ENCODE measurements at regions not wholly inside any gene's neighbourhood (a gene's known extent, or its start where the extent isn't known, plus 50 kb on each side); places are given as distances from the start of the nearest gene placed in this dataset.

DNA sequence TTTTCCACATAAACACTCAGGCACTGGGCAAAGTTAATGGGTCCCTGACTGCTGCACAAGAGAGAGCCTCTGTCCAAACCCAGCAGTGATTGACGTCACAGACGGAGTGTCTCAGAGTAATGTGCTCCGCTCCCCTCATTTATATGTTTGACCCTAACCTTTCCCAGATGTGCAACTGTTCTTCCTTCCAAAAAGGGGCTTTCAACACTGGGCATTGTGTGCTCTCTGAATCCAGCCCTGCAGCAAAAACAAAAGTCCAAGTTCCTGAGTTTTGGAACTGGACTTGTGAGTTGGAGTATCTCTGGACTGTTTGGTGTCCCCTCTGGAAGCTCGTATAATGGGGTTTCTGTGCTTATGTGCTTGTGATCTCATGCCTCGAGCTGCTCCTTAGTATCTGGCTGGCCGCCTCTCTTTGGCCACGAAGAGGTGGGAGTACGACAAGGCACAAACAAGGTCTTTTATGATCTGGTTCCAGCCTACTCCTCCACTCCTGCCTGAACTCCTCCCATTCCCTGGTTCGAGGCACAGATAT lies 76.4 kb upstream of the SMIM36 start:
- TF ChIP-seq POLR2AphosphoS5 (IDR thresholded peaks at IDR 0.05; ENCODE audit: insufficient read depth, low read depth, low read length) (no peak), POLR2A (IDR thresholded peaks at IDR 0.05; ENCODE audit: low read depth, low read length) (no peak)
- TF ChIP-seq, protein P1, sequence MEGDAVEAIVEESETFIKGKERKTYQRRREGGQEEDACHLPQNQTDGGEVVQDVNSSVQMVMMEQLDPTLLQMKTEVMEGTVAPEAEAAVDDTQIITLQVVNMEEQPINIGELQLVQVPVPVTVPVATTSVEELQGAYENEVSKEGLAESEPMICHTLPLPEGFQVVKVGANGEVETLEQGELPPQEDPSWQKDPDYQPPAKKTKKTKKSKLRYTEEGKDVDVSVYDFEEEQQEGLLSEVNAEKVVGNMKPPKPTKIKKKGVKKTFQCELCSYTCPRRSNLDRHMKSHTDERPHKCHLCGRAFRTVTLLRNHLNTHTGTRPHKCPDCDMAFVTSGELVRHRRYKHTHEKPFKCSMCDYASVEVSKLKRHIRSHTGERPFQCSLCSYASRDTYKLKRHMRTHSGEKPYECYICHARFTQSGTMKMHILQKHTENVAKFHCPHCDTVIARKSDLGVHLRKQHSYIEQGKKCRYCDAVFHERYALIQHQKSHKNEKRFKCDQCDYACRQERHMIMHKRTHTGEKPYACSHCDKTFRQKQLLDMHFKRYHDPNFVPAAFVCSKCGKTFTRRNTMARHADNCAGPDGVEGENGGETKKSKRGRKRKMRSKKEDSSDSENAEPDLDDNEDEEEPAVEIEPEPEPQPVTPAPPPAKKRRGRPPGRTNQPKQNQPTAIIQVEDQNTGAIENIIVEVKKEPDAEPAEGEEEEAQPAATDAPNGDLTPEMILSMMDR (IDR thresholded peaks at IDR 0.05; ENCODE audit: extremely low read depth in 1 of 2, insufficient read depth in 1 of 2, low read depth in 1 of 2, low read length in 2 of 2): no peak
